Fibroblast of skin of abdomen (primary cell): ENCODE measurements at regions not wholly inside any gene's neighbourhood (a gene's known extent, or its start where the extent isn't known, plus 50 kb on each side); places are given as distances from the start of the nearest gene placed in this dataset.
"Not testable (repeated sequence)": the region's sequence is repeated elsewhere in the genome, so short reads cannot be mapped to it uniquely, and the experiment has no call there.

ENCODE experiments used
- DNase-seq: peaks from one replicate; pipeline ENCODE4 v3.0.0-alpha.2; 2013

GRCh38 chr13:44887515-44887914 lies 101.8 kb downstream of the NUFIP1 start:
- no peak for DNase-seq

- peak; percentile 74 for DNase-seq
These were observed 105.1 kb downstream of the NUFIP1 start for GRCh38 chr13:44884076-44884729.

GRCh38 chr13:44879452-44880058 lies 109.7 kb downstream of the NUFIP1 start:
- DNase-seq: peak; percentile 65

- DNase-seq: no peak
These were observed 112.4 kb downstream of the NUFIP1 start for GRCh38 chr13:44876782-44877324.

DNA sequence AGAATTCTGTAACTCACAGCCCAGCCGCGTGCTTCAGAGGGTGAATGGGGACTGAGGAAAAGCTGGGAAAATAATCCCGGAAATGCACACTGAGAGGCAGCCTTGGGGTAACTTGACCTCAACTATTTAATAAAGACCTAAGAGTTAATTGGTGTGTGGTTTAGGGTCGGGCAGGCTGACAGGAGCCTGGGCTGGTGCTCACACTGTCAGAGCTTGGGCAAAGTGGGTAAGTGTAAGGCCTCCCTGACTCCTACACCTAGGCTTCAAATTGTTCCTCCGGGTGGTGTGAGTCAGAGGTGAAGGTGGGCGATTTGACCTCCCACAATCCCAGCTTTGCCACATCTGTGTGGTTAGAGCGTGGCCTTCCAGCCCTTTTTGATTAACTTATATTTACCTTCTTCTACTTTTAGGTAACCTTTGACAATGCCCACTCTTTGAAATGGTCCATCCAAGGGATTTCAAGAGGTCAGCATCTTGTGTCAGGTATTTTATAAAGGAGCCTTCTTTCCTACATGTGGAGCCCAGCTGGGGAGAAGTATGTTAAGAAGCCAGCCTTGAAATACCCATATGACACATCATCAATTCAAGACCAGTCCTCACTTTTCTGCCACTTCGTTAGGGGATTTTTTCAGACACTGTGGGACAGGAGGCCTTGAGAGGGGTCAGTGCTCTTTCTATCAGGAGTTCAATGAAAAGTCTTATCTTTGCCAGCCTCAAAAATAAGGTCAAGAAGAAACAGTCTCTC lies 114.2 kb downstream of the NUFIP1 start:
- DNase-seq: peak; percentile 58

GRCh38 chr13:44874176-44874575 lies 115.1 kb downstream of the NUFIP1 start:
- no peak for DNase-seq

- no peak for DNase-seq
These were observed 115.8 kb downstream of the NUFIP1 start for GRCh38 chr13:44873461-44873860.

GRCh38 chr13:44872751-44873150 lies 116.5 kb downstream of the NUFIP1 start:
- DNase-seq: no peak

DNA sequence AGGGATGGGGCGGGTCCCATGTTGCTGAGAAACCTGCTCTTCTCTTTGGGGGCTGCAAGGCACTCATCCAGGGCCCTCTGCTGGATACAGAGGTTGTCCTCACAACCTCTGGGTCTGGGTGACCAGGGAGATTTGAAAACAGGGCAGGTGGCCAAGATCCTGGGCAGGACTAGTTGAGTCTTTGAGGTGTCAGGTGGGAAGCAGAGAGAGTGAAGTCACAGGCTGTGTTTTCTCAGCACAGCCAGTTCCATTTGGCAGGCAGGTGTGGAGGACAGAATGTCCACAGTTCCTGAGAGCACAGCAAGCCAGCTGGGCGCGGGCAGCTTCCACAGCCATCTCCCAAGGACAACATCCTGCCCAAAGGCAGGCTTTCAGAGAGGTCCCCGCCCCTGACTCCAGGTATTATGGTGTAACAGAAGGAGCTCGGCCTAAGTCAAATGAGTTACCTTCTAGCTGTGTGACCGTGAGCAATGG lies 118.8 kb downstream of the NUFIP1 start:
- no peak for DNase-seq

DNA sequence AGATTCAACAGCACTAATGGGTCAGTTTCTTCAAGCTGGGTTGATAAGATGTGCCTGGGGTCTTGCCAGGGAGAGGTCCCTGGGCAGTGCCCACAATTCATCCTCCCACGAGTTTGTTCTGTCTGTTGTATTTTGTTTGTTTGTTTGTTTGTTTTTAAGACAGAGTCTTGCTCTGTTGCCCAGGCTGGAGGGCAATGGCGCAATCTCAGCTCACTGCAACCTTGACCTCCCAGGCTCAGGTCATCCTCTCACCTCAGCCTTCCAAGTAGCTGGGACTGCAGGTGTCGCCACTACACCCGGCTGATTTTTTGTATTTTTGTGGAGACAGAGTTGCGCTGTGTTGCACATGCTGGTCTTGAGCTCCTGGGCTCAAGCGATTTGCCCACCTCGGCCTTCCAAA lies 120.1 kb downstream of the NUFIP1 start:
- no peak for DNase-seq

- DNase-seq: no peak
These were observed 120.9 kb downstream of the NUFIP1 start for GRCh38 chr13:44868397-44868796.

DNA sequence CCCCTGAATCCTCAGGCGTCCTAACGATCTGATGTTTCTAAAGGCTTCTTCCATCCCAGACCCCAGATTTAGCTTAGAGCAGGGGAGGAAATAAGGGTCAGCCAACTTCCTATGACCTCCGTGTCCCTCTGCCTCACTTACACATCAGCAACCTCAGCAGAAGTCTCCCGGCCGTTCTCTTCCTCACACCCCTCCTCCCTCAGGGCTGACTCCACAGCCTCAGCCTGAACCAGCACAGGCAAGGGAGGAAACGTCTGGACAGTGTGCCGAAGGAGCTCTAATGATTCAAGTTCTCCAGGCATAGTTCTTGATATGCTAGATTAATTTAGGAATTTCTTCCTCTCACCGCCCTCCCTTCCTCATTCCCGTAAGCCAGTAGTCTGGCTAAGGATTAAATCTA lies 121.4 kb downstream of the NUFIP1 start:
- no peak for DNase-seq

- DNase-seq: no peak
These were observed 122.8 kb downstream of the NUFIP1 start for GRCh38 chr13:44866411-44866911.

GRCh38 chr13:44865722-44866410 lies 123.4 kb downstream of the NUFIP1 start:
- no peak for DNase-seq

DNA sequence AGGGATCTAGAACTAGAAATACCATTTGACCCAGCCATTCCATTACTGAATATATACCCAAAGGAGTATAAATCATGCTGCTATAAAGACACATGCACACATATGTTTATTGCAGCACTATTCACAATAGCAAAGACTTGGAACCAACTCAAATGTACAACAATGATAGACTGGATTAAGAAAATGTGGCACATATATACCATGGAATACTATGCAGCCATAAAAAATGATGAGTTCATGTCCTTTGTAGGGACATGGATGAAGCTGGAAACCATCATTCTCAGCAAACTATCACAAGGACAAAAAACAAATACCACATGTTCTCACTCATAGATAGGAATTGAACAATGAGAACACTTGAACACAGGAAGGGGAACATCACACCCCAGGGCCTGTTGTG lies 125.6 kb downstream of the NUFIP1 start:
- not testable (repeated sequence) for DNase-seq

- no peak for DNase-seq
These were observed 128.8 kb downstream of the NUFIP1 start for GRCh38 chr13:44860454-44860853.

- DNase-seq: no peak
These were observed 131.5 kb downstream of the NUFIP1 start for GRCh38 chr13:44857736-44858135.

GRCh38 chr13:44857061-44857460 lies 132.2 kb downstream of the NUFIP1 start:
- no peak for DNase-seq

DNA sequence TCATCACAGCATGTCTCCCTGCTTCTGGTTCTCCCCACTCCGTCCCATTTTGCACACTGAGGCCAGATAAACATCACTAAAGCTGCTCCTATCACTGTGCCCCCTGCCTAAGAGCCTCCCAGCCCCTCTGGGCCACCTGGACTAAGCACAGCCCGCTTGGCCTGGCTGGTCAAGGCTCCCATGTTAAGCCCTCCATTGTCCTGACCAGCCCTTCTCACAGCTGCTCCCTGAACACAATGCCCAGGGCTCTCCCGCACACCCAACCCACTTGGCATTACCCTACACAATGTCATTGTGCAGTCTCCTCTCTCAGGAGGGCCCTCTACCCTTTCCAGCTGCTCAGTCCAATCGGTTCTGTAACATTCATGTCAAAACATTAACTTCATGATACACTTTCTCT lies 133.4 kb downstream of the NUFIP1 start:
- DNase-seq: no peak

DNA sequence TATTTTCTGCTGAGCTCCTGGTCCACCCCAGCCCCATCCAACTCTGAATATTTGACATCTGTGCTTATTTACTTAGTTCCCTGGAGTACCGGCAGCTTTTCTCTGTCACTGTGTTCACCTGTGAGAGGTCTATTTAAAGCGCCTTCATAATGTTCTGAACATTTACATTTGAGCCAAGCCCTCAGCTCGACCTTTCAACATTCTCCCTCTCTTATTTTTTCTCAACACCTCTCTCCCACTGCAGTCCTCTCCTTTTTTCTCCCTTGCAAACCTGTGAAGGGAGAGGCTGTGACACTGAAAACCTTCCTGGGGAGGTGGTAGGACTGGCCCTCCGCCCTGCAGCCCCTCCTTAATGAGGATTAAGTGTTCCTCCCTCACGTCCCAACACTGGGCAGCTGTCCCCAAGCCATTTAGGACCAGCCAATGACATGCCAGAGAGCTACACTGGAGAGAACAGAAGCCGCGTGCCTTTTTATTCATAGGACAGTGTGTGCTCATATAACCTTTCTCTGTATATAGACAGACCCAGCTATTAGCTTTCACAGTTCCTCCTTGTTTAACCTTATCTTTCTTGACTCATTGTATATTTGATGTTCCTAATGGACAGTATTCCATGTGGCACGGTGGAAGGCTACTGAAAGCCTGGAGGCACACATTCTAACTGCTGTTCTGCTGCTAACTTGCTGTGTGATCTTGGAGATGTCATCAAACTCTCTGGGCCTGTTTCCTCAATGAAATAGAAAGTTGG lies 134.8 kb downstream of the NUFIP1 start:
- no peak for DNase-seq

DNA sequence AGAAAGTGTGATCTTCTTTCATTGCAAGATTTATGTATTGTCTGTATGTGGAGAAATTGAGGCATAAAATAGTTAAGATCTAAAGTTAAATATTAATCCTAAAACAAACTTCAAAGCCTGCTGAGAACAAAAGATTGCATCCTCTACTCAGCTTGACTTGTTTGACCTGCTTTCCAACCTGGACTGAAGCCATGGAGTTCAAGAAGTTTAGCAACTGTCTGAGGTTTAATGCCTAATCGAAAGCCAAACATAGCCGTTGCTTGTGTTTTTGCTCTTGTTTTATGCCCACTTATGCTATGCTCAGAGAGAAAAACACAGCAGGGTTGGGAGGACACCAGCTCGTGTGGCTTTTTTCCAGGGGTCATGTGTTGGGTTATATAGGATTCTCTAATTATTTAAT lies 135.6 kb downstream of the NUFIP1 start:
- no peak for DNase-seq
